SJSA1 (cell line): ENCODE measurements at regions not wholly inside any gene's neighbourhood (a gene's known extent, or its start where the extent isn't known, plus 50 kb on each side); places are given as distances from the start of the nearest gene placed in this dataset.

Experiments used
- DNase-seq, 2 experiments: peaks; one replicate each; pipeline ENCODE4 v3.0.0-alpha.2; 2015 to 2020; ENCODE audit warnings: low spot score in 2 of 2, low read depth in 1 of 2
- H3K27ac ChIP-seq: fragments of 250-450 bp; sonication (Bioruptor Pico); 2 replicates; pipeline ENCODE4 v1.5.1; 2020; ENCODE audit warnings: mild to moderate bottlenecking, moderate library complexity
- H3K27me3 ChIP-seq: fragments of 250-450 bp; sonication (Bioruptor Pico); replicated peaks from 2 replicates; pipeline ENCODE4 v1.5.1; 2020; ENCODE audit warnings: mild to moderate bottlenecking, moderate library complexity
- H3K36me3 ChIP-seq: fragments of 250-450 bp; sonication (Bioruptor Pico); 2 replicates; pipeline ENCODE4 v1.5.1; 2020; ENCODE audit warnings: mild to moderate bottlenecking
- H3K4me1 ChIP-seq: fragments of 250-450 bp; sonication (Bioruptor Pico); replicated peaks from 2 replicates; pipeline ENCODE4 v1.6.1; 2021; ENCODE audit warnings: mild to moderate bottlenecking
- H3K4me3 ChIP-seq: fragments of 250-450 bp; sonication (Bioruptor Pico); 2 replicates; pipeline ENCODE4 v1.5.1; 2020; ENCODE audit warnings: mild to moderate bottlenecking
- H3K9me3 ChIP-seq: fragments of 250-450 bp; sonication (Bioruptor Pico); replicated peaks from 2 replicates; pipeline ENCODE4 v1.5.1; 2020; ENCODE audit warnings: mild to moderate bottlenecking

DNA sequence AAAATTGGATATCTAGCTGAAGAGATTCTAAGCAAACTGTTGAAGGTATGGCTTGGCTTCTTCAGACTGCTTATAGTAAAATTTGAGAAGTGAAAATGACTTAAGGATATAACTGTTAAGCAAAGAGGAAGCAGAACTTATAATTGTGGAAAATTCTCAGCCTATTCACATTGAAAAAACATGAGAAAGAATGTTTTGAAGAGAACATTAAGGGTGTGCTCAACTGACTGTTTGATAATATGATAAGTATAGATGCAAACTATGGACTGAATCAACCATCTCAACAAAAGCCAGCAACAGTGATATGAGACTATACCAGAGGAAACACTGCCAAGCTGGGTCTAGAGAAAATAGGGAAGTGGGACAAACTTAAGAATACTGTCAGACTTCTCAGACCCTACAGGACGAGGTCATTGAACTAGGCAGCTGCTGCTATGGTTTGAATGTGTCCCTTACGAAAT, 133.1 kb upstream of the PPP1R3A start:
- no peak for DNase-seq
- Histone ChIP-seq H3K4me3 (no peak overlapping the region), H3K4me1 (no peaks in the 10 kb centered on the region; the same call in 1 of the 2 replicates), H3K27ac (no peak overlapping the region), H3K36me3 (no peaks in the 10 kb centered on the region), H3K9me3 (no peaks in the 10 kb centered on the region), H3K27me3 (no peaks in the 10 kb centered on the region)

DNA sequence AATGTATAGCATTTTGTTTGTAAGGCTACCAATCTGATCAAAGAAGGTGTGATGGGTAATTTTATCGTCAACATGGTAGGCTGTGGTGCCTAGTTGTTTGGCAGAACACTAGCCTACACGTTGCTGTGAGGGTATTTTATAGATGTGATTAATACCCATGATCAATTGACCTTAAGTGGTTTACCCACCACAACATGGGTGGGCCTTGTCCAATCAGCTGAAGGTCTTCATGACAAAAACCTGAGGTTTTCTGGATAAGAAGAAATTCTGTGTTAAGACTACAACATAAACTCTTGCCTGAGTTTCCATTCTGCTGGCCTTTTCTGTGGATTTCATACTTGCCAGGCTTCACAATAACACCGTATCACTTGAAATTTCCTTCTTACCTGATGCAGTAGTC, 131.8 kb upstream of the PPP1R3A start:
- Histone ChIP-seq H3K4me1 (no peaks in the 10 kb centered on the region; the same call in 1 of the 2 replicates), H3K27me3 (no peaks in the 10 kb centered on the region), H3K36me3 (no peaks in the 10 kb centered on the region), H3K27ac (no peak overlapping the region), H3K9me3 (no peaks in the 10 kb centered on the region), H3K4me3 (no peak overlapping the region)
- DNase-seq, result no peak

DNA sequence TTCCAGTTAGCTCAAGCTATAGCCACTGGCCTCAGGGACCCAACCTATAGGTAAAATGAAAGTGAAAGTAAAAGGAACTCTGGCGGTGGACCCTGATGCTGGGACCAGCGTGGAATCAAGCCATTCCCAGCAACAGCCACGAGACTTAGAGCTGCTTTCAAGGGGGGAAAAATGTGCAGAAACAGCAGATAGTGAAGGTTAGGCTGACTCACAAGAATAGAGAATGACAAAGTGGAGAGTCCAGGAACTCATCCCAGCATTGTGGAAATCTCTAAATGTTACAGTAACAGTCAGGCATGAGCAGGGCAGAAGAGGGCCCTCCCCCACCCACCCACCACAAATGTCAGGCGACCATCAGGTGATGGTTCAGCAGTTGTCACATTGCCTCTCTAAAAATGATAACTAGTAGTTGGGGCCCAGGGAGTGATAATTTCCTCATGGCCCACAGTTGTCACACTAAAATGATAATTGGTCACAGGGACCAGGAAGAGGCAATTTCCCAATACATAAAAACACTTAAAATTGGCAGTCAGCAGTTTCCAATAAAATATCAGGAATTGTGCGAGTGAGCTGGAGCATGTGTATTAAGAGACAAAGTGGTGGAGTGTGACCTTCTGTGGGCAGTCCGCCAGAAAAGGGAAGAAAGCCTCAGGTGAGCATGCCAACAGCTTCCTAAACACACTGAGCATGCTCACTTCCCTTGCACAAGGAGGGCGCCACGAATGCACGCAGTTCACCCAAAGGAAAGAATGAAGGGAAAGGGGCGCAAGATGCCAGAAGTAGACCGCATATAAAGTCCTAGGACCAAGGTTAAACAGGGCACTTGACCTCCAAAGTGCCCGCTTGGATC, 129.8 kb upstream of the PPP1R3A start:
- Histone ChIP-seq H3K36me3 (no peaks in the 10 kb centered on the region), H3K27me3 (no peaks in the 10 kb centered on the region), H3K27ac (0 out of 2 replicates have a peak overlapping the region, but pooled peaks have one; percentile 1), H3K4me3 (peak overlapping the region; percentile 26), H3K4me1 (no peaks in the 10 kb centered on the region; the same call in 1 of the 2 replicates), H3K9me3 (no peaks in the 10 kb centered on the region)
- DNase-seq, result peak in 1 of 2 experiments; percentile 28

DNA sequence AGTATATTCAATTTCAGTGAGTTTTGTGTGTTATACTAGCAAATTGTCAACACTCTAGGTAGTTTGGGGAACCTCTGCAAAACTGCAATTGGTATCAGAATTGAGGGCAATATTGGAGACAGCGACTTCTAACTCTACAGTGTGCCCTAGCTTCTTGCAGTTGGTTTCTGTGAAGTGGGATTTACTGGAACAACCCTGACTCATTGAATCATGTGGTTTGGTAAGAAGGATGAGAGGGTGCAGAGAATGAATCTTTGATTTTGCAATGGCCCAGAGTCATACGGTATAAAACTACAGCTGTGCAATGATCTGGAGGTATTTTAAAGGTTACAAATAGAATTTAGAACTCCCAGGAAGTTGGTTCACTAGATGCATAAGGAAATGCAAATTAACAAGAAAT, 129.1 kb upstream of the PPP1R3A start:
- H3K27ac ChIP-seq, result no peak overlapping the region
- H3K27me3 ChIP-seq, result no peaks in the 10 kb centered on the region
- no peak for DNase-seq
- no peaks in the 10 kb centered on the region for H3K9me3 ChIP-seq
- H3K36me3 ChIP-seq, result no peaks in the 10 kb centered on the region
- no peaks in the 10 kb centered on the region; the same call in 1 of the 2 replicates for H3K4me1 ChIP-seq
- peak overlapping the region; percentile 26 for H3K4me3 ChIP-seq

DNA sequence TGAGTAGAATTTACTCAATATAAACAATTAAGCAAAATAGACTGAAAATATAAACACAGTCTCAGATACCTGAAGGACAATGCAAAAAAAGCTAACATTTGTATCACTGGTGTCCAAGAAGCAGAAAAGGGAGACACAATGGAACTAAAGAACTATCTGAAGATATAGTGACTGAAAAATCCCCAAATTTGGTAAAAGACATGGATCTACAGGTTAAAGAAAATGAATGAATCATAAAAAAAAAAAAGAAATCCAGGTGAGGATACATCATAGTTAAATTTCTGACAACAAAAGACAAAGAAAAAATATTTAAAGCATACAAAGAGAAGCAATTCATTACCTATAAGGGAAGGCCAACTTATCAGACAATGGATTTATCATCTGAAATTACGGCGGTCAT, 114.7 kb upstream of the PPP1R3A start:
- Histone ChIP-seq H3K9me3 (no peaks in the 10 kb centered on the region), H3K4me3 (no peak overlapping the region), H3K27ac (no peak overlapping the region), H3K27me3 (no peaks in the 10 kb centered on the region), H3K36me3 (no peaks in the 10 kb centered on the region), H3K4me1 (no peaks in the 10 kb centered on the region)
- DNase-seq, result no peak

DNA sequence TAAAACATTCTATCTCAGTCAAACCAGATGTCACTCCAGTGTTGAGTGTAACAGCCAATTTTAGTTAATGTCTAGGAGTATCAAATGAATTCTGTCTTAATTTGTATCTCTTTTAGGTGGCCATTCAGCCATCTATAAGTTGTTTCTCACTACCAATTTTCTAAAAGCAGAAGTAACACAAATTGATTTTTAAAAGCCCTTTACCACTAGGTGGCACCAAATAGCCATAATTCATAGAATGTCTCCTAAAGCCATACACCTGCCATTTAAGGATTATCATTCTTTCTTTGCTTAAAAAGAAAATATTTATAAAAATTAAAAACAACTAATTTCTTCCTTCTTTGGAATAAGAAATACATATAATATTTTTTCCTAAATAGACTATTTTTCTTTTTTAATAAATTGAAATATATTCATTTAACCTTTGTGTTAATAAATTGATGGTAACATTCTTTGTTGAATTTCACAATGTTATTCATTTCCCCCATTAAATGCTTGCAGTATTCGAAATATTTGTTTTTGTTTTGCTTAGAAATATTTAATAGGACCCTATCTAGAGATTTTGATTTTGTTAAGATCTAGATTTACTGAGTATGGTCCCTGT, 107.8 kb upstream of the PPP1R3A start:
- Histone ChIP-seq H3K9me3 (no peaks in the 10 kb centered on the region), H3K4me3 (no peak overlapping the region)

DNA sequence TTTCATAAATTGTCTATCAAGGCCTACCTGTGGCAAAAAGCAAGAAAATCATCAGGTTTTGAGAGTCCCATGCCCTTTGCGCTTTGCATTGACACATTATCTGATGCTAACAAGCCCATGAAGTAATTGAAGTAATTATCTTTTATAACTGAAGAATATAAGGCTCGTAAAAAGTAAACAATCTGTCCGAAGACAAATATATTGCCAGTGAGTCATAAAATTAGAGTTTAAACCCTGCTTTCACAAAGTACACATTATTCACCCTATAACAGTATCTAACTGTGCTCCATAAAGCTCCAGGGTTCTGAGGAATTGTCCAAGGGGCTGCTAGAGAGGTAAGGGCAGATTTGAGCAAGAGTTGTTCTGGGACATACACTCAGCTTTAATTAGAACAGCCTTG, 102.3 kb upstream of the PPP1R3A start:
- H3K36me3 ChIP-seq, result no peaks in the 10 kb centered on the region
- H3K4me3 ChIP-seq, result no peak overlapping the region
- DNase-seq, result no peak
- H3K9me3 ChIP-seq, result no peaks in the 10 kb centered on the region
- no peak overlapping the region for H3K27ac ChIP-seq
- H3K27me3 ChIP-seq, result no peaks in the 10 kb centered on the region
- no peaks in the 10 kb centered on the region; the same call in 1 of the 2 replicates for H3K4me1 ChIP-seq

More for the DNA sequence above, 107.8 kb upstream of the PPP1R3A start:
- no peaks in the 10 kb centered on the region for H3K27me3 ChIP-seq
- H3K4me1 ChIP-seq, result no peaks in the 10 kb centered on the region; the same call in 1 of the 2 replicates
- DNase-seq, result no peak
- H3K27ac ChIP-seq, result no peak overlapping the region
- H3K36me3 ChIP-seq, result no peaks in the 10 kb centered on the region

DNA sequence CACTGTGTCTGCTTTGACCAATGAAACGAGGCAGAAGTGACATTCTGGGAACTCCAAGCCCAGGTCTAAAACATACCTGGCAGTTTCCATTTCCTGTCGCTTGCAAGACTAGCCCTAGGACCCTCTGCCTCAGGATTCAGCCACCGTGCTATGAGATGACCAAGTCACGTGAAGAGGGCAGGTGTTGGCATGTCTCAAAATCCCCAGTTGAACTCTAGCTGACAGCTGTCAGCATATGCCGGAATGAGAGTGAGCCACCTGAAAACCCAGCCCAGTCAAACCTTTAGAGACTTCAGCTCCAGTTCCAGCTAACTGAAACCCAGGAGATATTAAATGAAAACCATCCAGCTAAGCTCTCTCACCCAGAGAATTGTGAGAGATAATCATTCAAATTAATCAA, 89.9 kb upstream of the PPP1R3A start:
- Histone ChIP-seq H3K4me1 (no peaks in the 10 kb centered on the region), H3K27me3 (no peaks in the 10 kb centered on the region), H3K27ac (no peak overlapping the region), H3K9me3 (no peaks in the 10 kb centered on the region), H3K36me3 (no peaks in the 10 kb centered on the region), H3K4me3 (no peak overlapping the region)
- DNase-seq, result no peak

DNA sequence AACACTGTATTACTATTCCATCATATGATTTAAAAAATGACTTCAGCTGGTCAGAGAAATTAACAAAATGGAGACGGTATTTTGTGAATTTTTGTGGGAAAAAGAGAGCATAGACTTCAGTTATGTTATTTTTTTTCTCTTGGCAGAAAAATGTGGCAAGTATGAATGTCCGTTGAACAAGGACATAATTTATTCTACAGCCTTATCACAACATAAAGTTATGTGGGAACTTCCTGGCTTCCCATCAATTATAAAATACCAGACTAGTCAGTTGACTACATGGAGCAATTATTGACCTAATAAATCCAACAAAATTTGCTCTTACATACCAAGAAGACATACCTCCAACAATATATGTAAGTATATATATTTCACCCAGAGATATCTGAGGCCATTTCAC, 88.6 kb upstream of the PPP1R3A start:
- Histone ChIP-seq H3K27me3 (no peaks in the 10 kb centered on the region), H3K9me3 (no peaks in the 10 kb centered on the region), H3K4me3 (no peak overlapping the region)

DNA sequence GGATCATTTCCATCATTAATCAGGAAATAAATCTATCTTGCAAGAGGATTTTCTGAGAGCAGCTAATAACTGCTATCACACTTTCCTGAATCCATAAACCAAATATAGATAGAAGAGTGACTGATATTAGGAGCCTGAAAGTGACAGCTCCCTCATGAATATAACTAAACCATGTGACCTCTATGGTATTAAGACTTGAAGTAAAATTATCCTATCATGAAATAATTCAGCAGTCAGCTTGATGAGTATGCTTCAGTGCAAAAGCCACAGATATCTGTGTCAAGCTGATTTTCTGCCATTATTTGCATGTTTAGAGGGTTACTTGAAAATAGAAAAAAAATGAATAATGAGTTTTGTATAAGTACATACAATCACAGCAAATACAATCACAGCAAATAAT, 80.1 kb upstream of the PPP1R3A start:
- Histone ChIP-seq H3K27me3 (no peaks in the 10 kb centered on the region), H3K27ac (no peak overlapping the region), H3K9me3 (no peaks in the 10 kb centered on the region)

More for the DNA sequence above, 88.6 kb upstream of the PPP1R3A start:
- Histone ChIP-seq H3K4me1 (no peaks in the 10 kb centered on the region), H3K27ac (no peak overlapping the region), H3K36me3 (no peaks in the 10 kb centered on the region)
- DNase-seq, result no peak

DNA sequence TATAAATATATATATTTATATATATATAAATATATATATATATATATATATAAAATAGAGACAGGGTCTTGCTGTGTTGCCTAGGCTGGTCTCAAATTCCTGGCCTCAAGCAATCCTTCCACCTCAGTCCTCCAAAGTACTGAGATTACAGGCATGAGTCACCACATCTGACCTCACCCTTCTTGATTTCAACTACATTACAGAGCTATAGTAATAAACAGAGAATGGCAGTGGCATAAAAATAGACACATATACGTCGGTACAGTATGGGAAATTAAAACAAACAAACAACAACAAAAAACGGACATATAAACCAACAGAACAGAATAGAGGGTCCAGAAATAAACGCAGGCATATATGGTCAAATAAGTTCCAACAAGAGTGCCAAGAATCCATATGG, 77.6 kb upstream of the PPP1R3A start:
- no peaks in the 10 kb centered on the region for H3K27me3 ChIP-seq
- no peak overlapping the region for H3K4me3 ChIP-seq
- no peaks in the 10 kb centered on the region for H3K4me1 ChIP-seq
- no peaks in the 10 kb centered on the region for H3K9me3 ChIP-seq
- no peaks in the 10 kb centered on the region for H3K36me3 ChIP-seq
- H3K27ac ChIP-seq, result no peak overlapping the region
- no peak for DNase-seq

More for the DNA sequence above, 80.1 kb upstream of the PPP1R3A start:
- Histone ChIP-seq H3K36me3 (no peaks in the 10 kb centered on the region), H3K4me3 (no peak overlapping the region), H3K4me1 (no peaks in the 10 kb centered on the region)
- DNase-seq, result no peak

DNA sequence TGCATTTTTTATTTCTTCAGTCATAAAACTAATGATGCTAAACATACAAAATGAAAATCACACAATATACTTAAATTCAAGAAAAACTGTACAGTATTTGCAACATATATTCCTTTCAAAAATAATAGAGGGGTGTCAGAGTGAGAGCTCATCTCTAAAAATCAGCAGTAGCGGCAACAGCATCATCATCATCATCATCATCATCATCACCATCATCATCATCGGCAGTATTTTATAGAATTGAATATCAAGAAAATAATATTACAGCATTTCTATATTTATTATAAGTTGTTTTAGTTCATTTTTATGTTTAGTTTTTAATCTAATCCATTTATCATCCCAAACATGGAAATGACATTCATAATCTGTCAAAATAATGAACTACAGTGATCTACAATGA, 67.4 kb upstream of the PPP1R3A start:
- Histone ChIP-seq H3K27ac (no peak overlapping the region), H3K36me3 (no peaks in the 10 kb centered on the region), H3K9me3 (no peaks in the 10 kb centered on the region), H3K27me3 (no peaks in the 10 kb centered on the region), H3K4me1 (no peaks in the 10 kb centered on the region), H3K4me3 (no peak overlapping the region)
- no peak for DNase-seq

DNA sequence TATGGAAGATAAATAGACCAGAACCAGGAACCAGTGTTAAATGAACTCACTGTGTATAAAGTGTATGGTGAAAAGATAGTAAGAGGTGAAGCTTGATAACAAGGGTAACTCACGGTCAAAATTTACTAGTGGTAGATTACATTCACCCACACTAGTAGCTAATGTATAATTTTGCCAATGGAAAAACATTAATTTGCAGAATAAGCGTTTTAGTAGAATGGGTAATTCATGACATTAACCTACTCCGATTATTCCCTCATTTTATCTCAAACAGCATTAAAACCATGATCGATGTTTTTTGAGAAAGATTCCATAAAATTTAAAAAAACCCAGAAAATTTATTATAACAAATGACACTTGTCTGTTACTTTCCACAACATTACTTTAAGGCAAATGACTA, 57.7 kb upstream of the PPP1R3A start:
- DNase-seq, result no peak

DNA sequence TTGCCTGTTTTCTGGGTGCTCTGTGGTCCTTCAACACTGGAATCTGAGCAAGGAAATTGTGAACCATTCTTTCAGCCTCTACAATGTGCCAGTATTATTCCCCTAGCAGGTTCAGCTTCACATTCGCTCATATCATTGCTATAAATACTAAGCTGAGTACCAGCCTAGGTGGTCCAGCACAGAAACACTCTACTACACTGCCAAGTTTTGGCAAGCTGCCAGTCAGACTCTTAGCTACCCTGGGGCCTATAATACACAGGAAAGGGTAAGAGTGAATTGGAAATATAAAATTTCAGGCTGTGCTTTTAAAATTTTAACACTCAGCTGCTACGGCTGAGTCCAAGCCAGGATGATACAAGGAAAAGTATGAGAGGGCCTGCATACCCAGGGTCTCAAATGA, 49.9 kb upstream of the PPP1R3A start:
- DNase-seq, result no peak
- no peaks in the 10 kb centered on the region for H3K4me1 ChIP-seq
- H3K27ac ChIP-seq, result no peak overlapping the region
- H3K36me3 ChIP-seq, result no peaks in the 10 kb centered on the region
- no peaks in the 10 kb centered on the region for H3K9me3 ChIP-seq
- H3K4me3 ChIP-seq, result no peak overlapping the region
- no peaks in the 10 kb centered on the region for H3K27me3 ChIP-seq

More for the DNA sequence above, 57.7 kb upstream of the PPP1R3A start:
- Histone ChIP-seq H3K9me3 (no peaks in the 10 kb centered on the region), H3K27me3 (no peaks in the 10 kb centered on the region), H3K4me3 (no peak overlapping the region), H3K27ac (no peak overlapping the region), H3K4me1 (no peaks in the 10 kb centered on the region), H3K36me3 (no peaks in the 10 kb centered on the region)
